GM12878 (cell line): ENCODE measurements at regions not wholly inside any gene's neighbourhood (a gene's known extent, or its start where the extent isn't known, plus 50 kb on each side); places are given as distances from the start of the nearest gene placed in this dataset.

ENCODE experiments used
- BMI1 ChIP-seq: fragments of 450-650 bp; IDR thresholded peaks from 2 replicates; pipeline ENCODE4 v1.6.1; 2016; ENCODE audit warnings: mild to moderate bottlenecking, moderate library complexity, borderline replicate concordance
- CTCF ChIP-seq, 3 experiments: IDR thresholded peaks in 2 of 3; conservative IDR thresholded peaks in 1 of 3; 2 replicates each; pipeline ENCODE4 v1.5.1; 2011; ENCODE audit warnings: low read depth in 3 of 3, low read length in 3 of 3, mild to moderate bottlenecking in 3 of 3, control low read depth in 2 of 3, moderate library complexity in 2 of 3, inconsistent platforms in 1 of 3, mixed read lengths in 1 of 3; ENCODE audit not compliant: control insufficient read depth in 2 of 3, insufficient read depth in 1 of 3; ENCODE audit errors: extremely low read depth in 1 of 3
- ELK1 ChIP-seq: IDR thresholded peaks from 2 replicates; pipeline ENCODE4 v1.6.1; 2012; ENCODE audit warnings: low read depth, low read length, improper control_type of control experiment
- PKNOX1 ChIP-seq: fragments of 450-650 bp; IDR thresholded peaks from 2 replicates; pipeline ENCODE4 v1.6.1; 2016; ENCODE audit warnings: mild to moderate bottlenecking
- POLR2AphosphoS5 ChIP-seq: IDR thresholded peaks from 2 replicates; pipeline ENCODE4 v1.6.1; 2011; ENCODE audit warnings: mild to moderate bottlenecking, low read length, inconsistent platforms
- TAF1 ChIP-seq: IDR thresholded peaks from 2 replicates; pipeline ENCODE4 v1.6.1; 2011; ENCODE audit warnings: mild to moderate bottlenecking, low read depth, low read length, borderline replicate concordance

- TF ChIP-seq CTCF (IDR thresholded peaks at IDR 0.05 in 2 of 3, conservative IDR thresholded peaks at IDR 0.05 in 1 of 3; ENCODE audit: control insufficient read depth in 2 of 3, extremely low read depth in 1 of 3, insufficient read depth in 1 of 3, low read depth in 3 of 3, low read length in 3 of 3): no peak
- no peak for TF ChIP-seq ELK1
- TF ChIP-seq POLR2AphosphoS5: no peak
- no peak for TF ChIP-seq BMI1
- TF ChIP-seq TAF1: no peak
- no peak for TF ChIP-seq PKNOX1
Observed at GRCh38 chr9:107153336-107153735, 129.7 kb upstream of the RAD23B start.
